Panc1 (cell line): ENCODE measurements at regions not wholly inside any gene's neighbourhood (a gene's known extent, or its start where the extent isn't known, plus 50 kb on each side); places are given as distances from the start of the nearest gene placed in this dataset.

ENCODE experiments used
- POLR2AphosphoS5 ChIP-seq: IDR thresholded peaks from 2 replicates; pipeline ENCODE4 v1.6.1; 2012; ENCODE audit warnings: mild to moderate bottlenecking, low read depth, low read length, moderate library complexity
- SIN3A ChIP-seq: IDR thresholded peaks from 2 replicates; pipeline ENCODE4 v1.6.1; 2012; ENCODE audit warnings: low read depth, mild to moderate bottlenecking, low read length, moderate library complexity, borderline replicate concordance; ENCODE audit not compliant: insufficient read depth
- TF ChIP-seq, protein P1 (sequence below): fragments of 450-650 bp; IDR thresholded peaks from 2 replicates; pipeline ENCODE4 v1.5.1; 2017; ENCODE audit warnings: mild to moderate bottlenecking
- TF ChIP-seq, protein P2 (sequence below), 2 experiments: IDR thresholded peaks; 2 replicates each; pipeline ENCODE4 v1.6.1; 2011 to 2012; ENCODE audit warnings: low read depth in 2 of 2, control low read depth in 1 of 2, low read length in 1 of 2, mild to moderate bottlenecking in 1 of 2, moderate library complexity in 1 of 2; ENCODE audit not compliant: insufficient read depth in 1 of 2

DNA sequence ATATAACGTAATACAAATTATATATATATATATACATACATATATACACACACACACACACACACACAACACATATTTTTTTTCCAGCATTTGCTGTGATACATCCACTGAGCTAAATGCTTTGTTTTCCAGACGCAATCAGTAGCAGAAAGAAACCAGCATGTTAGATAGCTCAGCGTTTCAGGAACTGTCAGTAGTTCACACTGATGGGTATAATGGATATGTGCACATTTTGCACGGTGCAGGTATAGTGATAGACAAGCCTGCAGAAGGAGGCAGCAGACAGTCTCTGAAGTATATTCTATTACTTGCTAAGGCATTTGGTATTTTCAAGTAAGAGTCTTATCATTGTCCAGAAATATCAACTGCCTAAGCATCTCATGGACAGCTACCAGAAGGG, 741.6 kb upstream of the HS3ST1 start:
- TF ChIP-seq, protein P1, sequence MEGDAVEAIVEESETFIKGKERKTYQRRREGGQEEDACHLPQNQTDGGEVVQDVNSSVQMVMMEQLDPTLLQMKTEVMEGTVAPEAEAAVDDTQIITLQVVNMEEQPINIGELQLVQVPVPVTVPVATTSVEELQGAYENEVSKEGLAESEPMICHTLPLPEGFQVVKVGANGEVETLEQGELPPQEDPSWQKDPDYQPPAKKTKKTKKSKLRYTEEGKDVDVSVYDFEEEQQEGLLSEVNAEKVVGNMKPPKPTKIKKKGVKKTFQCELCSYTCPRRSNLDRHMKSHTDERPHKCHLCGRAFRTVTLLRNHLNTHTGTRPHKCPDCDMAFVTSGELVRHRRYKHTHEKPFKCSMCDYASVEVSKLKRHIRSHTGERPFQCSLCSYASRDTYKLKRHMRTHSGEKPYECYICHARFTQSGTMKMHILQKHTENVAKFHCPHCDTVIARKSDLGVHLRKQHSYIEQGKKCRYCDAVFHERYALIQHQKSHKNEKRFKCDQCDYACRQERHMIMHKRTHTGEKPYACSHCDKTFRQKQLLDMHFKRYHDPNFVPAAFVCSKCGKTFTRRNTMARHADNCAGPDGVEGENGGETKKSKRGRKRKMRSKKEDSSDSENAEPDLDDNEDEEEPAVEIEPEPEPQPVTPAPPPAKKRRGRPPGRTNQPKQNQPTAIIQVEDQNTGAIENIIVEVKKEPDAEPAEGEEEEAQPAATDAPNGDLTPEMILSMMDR, result no peak
- TF ChIP-seq POLR2AphosphoS5 (no peak), SIN3A (no peak)
- TF ChIP-seq, protein P2, sequence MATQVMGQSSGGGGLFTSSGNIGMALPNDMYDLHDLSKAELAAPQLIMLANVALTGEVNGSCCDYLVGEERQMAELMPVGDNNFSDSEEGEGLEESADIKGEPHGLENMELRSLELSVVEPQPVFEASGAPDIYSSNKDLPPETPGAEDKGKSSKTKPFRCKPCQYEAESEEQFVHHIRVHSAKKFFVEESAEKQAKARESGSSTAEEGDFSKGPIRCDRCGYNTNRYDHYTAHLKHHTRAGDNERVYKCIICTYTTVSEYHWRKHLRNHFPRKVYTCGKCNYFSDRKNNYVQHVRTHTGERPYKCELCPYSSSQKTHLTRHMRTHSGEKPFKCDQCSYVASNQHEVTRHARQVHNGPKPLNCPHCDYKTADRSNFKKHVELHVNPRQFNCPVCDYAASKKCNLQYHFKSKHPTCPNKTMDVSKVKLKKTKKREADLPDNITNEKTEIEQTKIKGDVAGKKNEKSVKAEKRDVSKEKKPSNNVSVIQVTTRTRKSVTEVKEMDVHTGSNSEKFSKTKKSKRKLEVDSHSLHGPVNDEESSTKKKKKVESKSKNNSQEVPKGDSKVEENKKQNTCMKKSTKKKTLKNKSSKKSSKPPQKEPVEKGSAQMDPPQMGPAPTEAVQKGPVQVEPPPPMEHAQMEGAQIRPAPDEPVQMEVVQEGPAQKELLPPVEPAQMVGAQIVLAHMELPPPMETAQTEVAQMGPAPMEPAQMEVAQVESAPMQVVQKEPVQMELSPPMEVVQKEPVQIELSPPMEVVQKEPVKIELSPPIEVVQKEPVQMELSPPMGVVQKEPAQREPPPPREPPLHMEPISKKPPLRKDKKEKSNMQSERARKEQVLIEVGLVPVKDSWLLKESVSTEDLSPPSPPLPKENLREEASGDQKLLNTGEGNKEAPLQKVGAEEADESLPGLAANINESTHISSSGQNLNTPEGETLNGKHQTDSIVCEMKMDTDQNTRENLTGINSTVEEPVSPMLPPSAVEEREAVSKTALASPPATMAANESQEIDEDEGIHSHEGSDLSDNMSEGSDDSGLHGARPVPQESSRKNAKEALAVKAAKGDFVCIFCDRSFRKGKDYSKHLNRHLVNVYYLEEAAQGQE (IDR thresholded peaks at IDR 0.05; ENCODE audit: insufficient read depth in 1 of 2, low read depth in 2 of 2, low read length in 1 of 2), result no peak
